ENCODE measurements at regions not wholly inside any gene's neighbourhood (a gene's known extent, or its start where the extent isn't known, plus 50 kb on each side); places are given as distances from the start of the nearest gene placed in this dataset.
"Not testable (repeated sequence)": the region's sequence is repeated elsewhere in the genome, so short reads cannot be mapped to it uniquely, and the experiment has no call there.

GRCh38 chrX:3504916-3505315, 158.5 kb upstream of the MXRA5 start:
- intact Hi-C loops (cut with micrococcal nuclease), result no loop called here
- Histone ChIP-seq H3K4me3 (ENCODE audit: low read length) (no peak overlapping the region), H3K4me1 (ENCODE audit: control insufficient read depth, insufficient read depth, low read length) (no peaks in the 10 kb centered on the region), H3K27ac (ENCODE audit: low read length) (no peak overlapping the region), H3K36me3 (ENCODE audit: control insufficient read depth, insufficient read depth, low read length) (no peaks in the 10 kb centered on the region), H3K27me3 (ENCODE audit: control insufficient read depth, insufficient read depth, low read length) (no peaks in the 10 kb centered on the region), H3K9me3 (ENCODE audit: control insufficient read depth, insufficient read depth, low read length) (no peaks in the 10 kb centered on the region)
- Mint-ChIP-seq H3K27me3 (ENCODE audit: low read depth in 2 of 2) (peaks cover 0 to 7% of the 10 kb centered on the region in 2 donors), H3K9me3 (no peaks in the 10 kb centered on the region), H3K4me1 (no peaks in the 10 kb centered on the region), H3K36me3 (no peaks in the 10 kb centered on the region), H3K27ac (no peak overlapping the region), H3K4me3 (no peak overlapping the region)
- WGBS (ENCODE audit: insufficient coverage), result 86% methylated on average over 3 of the region's 3 CpGs
- ATAC-seq, result no peak
- TF ChIP-seq CTCF (IDR thresholded peaks at IDR 0.05), result no peak
- DNase-seq, result no peak

- Mint-ChIP-seq H3K36me3 (no peaks in the 10 kb centered on the region), H3K9me3 (no peaks in the 10 kb centered on the region), H3K4me3 (no peak overlapping the region), H3K27ac (no peak overlapping the region), H3K4me1 (no peaks in the 10 kb centered on the region), H3K27me3 (ENCODE audit: low read depth in 2 of 2) (peaks cover 0 to 7% of the 10 kb centered on the region in 2 donors)
- no peak overlapping the region for H3K4me3 ChIP-seq (ENCODE audit: low read length)
- no peaks in the 10 kb centered on the region for H3K36me3 ChIP-seq (ENCODE audit: control insufficient read depth, insufficient read depth, low read length)
- TF ChIP-seq CTCF (IDR thresholded peaks at IDR 0.05), result no peak
- DNase-seq (no peak), ATAC-seq (no peak)
- H3K9me3 ChIP-seq (ENCODE audit: control insufficient read depth, insufficient read depth, low read length), result no peaks in the 10 kb centered on the region
- WGBS (ENCODE audit: insufficient coverage), result 89% methylated on average over 19 of the region's 21 CpGs
- no peaks in the 10 kb centered on the region for H3K4me1 ChIP-seq (ENCODE audit: control insufficient read depth, insufficient read depth, low read length)
- no peaks in the 10 kb centered on the region for H3K27me3 ChIP-seq (ENCODE audit: control insufficient read depth, insufficient read depth, low read length)
- no peak overlapping the region for H3K27ac ChIP-seq (ENCODE audit: low read length)
- intact Hi-C loops (cut with micrococcal nuclease), result no loop called here
These were observed 155.5 kb upstream of the MXRA5 start for GRCh38 chrX:3501833-3502535.

- H3K27me3 Mint-ChIP-seq (ENCODE audit: low read depth in 2 of 2); H3K36me3 Mint-ChIP-seq; H3K4me1 ChIP-seq (ENCODE audit: control insufficient read depth, insufficient read depth, low read length); H3K27ac ChIP-seq (ENCODE audit: low read length); ATAC-seq; H3K9me3 Mint-ChIP-seq; H3K9me3 ChIP-seq (ENCODE audit: control insufficient read depth, insufficient read depth, low read length); intact Hi-C loops (cut with micrococcal nuclease); H3K4me3 Mint-ChIP-seq; H3K4me1 Mint-ChIP-seq; H3K27ac Mint-ChIP-seq; H3K36me3 ChIP-seq (ENCODE audit: control insufficient read depth, insufficient read depth, low read length); H3K27me3 ChIP-seq (ENCODE audit: control insufficient read depth, insufficient read depth, low read length); H3K4me3 ChIP-seq (ENCODE audit: low read length); DNase-seq: not testable (repeated sequence)
- WGBS (ENCODE audit: insufficient coverage), result 91% methylated on average over 9 of the region's 12 CpGs
These were observed 149.7 kb upstream of the MXRA5 start for GRCh38 chrX:3495836-3496769.

- intact Hi-C loops (cut with micrococcal nuclease), result no loop called here
- no peaks in the 10 kb centered on the region for H3K27me3 ChIP-seq (ENCODE audit: control insufficient read depth, insufficient read depth, low read length)
- DNase-seq, result no peak
- Mint-ChIP-seq H3K9me3 (peaks cover 0 to 8% of the 10 kb centered on the region in 2 donors), H3K27me3 (ENCODE audit: low read depth in 2 of 2) (peaks cover 0 to 7% of the 10 kb centered on the region in 2 donors), H3K4me1 (no peaks in the 10 kb centered on the region), H3K36me3 (no peaks in the 10 kb centered on the region), H3K27ac (no peak overlapping the region), H3K4me3 (no peak overlapping the region)
- H3K4me3 ChIP-seq (ENCODE audit: low read length), result no peak overlapping the region
- no peak for TF ChIP-seq CTCF (IDR thresholded peaks at IDR 0.05)
- no peak overlapping the region for H3K27ac ChIP-seq (ENCODE audit: low read length)
- no peak for ATAC-seq
- no peaks in the 10 kb centered on the region for H3K9me3 ChIP-seq (ENCODE audit: control insufficient read depth, insufficient read depth, low read length)
- H3K36me3 ChIP-seq (ENCODE audit: control insufficient read depth, insufficient read depth, low read length), result no peaks in the 10 kb centered on the region
- H3K4me1 ChIP-seq (ENCODE audit: control insufficient read depth, insufficient read depth, low read length), result no peaks in the 10 kb centered on the region
These were observed 147.2 kb upstream of the MXRA5 start for GRCh38 chrX:3493605-3494004.

Data from natural killer cell (primary cell).